22Rv1 (cell line): ENCODE measurements at regions not wholly inside any gene's neighbourhood (a gene's known extent, or its start where the extent isn't known, plus 50 kb on each side); places are given as distances from the start of the nearest gene placed in this dataset.

Source experiments
- H3K27ac ChIP-seq: fragments of 450-650 bp; 2 replicates; pipeline ENCODE4 v1.5.1; 2017
- ZFX ChIP-seq: fragments of 450-650 bp; IDR thresholded peaks from 2 replicates; pipeline ENCODE4 v1.6.1; 2017; ENCODE audit warnings: antibody characterized with exemption, borderline replicate concordance
- TF ChIP-seq, protein P1 (sequence below): fragments of 450-650 bp; IDR thresholded peaks from 2 replicates; pipeline ENCODE4 v1.5.1; 2017; ENCODE audit warnings: mild to moderate bottlenecking

DNA sequence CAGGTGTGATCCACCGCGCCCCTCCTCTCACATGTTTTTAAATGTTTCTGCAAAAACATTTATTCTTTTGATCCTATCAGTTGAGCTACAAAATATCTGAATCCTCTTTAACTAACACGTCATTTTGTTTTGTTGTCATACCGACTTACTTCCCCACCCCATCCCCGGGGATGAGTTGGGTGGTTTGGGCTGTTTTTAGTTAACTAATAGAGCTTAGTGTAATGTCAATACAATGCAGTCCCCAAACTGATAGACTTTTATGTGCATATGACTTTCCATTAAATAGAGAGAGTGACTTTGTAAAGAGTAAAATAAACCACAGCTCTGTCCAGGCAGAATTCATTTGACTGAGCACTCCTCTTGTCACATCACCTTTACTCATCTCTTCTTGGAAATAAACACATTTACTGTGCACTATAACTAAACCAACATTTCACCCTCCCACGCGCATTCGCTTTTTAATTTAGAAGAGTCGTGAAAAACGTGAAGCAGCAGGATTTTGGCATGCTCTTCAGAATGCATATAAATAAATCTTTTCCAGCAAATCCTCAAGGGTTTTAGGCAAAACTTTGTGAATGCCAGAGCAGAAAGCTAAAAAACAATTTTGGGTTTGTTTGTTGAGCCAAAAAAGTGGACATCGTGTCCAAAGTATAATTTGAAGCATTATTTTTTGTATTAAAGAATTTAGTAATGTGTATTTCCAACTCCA is 187.4 kb upstream of the MGMT start:
- no peak overlapping the region for H3K27ac ChIP-seq
- TF ChIP-seq, protein P1, sequence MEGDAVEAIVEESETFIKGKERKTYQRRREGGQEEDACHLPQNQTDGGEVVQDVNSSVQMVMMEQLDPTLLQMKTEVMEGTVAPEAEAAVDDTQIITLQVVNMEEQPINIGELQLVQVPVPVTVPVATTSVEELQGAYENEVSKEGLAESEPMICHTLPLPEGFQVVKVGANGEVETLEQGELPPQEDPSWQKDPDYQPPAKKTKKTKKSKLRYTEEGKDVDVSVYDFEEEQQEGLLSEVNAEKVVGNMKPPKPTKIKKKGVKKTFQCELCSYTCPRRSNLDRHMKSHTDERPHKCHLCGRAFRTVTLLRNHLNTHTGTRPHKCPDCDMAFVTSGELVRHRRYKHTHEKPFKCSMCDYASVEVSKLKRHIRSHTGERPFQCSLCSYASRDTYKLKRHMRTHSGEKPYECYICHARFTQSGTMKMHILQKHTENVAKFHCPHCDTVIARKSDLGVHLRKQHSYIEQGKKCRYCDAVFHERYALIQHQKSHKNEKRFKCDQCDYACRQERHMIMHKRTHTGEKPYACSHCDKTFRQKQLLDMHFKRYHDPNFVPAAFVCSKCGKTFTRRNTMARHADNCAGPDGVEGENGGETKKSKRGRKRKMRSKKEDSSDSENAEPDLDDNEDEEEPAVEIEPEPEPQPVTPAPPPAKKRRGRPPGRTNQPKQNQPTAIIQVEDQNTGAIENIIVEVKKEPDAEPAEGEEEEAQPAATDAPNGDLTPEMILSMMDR = no peak
- no peak for TF ChIP-seq ZFX

GRCh38 chr10:129280155-129280502 is 186.9 kb upstream of the MGMT start:
- H3K27ac ChIP-seq = no peak overlapping the region
- TF ChIP-seq, protein P1 = no peak
- no peak for TF ChIP-seq ZFX

DNA sequence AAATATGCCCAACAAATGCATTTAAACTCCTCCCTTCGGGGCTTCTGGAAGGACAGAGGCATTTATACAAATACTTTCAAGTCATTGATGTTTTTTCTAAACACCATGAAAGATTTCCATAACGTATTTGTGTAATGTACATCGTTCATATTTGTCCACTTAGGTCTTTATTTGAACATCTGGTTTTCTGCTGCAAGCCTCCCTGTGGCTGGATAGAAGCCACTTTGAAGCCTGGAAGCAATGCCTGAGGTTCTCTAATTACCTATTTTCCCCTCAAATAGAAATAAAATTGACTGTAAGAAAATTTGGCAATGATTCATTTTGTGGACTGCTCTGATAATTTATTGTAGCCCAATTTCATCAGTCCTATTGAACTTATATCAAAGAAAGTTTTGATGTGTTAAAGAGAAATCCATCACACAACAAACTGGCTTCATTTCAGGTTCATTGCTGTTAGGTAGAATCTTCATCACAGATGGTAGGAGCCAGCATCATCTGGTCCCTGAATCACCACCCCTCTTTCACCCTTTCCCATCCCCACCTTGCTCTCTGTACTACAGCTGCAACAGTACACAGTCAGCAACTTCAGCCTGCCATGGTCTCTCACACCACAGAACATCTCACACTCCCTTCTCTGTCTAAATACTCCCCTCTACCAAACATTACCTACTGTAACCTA is 186.0 kb upstream of the MGMT start:
- H3K27ac ChIP-seq = no peak overlapping the region
- TF ChIP-seq, protein P1 = no peak

DNA sequence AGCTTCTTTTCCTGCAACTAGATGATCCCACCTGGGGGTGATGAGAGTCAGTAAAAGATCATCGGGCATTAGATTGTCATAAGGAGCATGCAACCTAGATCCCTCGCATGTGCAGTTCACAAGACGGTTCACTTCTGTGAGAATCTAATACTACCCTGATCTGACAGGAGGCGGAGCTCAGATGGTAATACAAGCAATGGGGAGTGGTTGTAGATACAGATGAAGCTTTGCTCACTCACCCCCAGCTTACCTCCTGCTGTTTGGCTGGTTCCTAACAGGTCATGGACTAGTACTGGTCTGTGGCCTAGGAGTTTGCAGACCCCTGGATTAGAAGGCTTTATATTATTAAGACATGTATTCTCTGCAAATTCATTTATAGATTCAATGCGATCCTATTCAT is 181.6 kb upstream of the MGMT start:
- TF ChIP-seq, protein P1 = no peak
- no peak for TF ChIP-seq ZFX
- no peak overlapping the region for H3K27ac ChIP-seq

DNA sequence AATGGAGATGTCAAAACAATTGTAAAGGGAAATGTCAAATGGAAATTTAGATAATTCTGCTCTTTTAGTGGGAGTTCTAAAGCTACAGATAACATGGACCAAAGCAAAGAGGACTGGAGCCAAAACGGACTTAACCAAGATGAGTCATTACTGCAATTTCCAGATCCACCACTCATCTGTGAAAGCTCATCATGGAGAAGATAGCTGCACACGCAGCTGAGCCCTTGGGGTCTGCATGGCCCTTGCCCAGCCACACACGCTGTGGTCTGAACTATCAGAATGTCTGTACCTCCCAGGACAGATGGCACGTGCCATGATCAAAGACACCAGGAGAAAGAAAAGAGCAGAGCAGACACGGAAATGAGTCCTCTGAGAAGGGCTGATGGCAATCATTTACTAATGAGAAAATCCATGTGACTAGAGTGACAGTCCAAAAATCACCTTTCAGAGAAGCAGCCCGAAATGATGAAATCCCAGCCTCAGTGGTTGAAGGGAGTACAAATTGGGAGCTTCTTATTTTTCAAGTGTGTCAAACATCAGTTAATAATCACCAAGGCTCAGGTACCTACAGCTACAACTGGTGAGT is 177.9 kb upstream of the MGMT start:
- H3K27ac ChIP-seq = no peak overlapping the region
- TF ChIP-seq, protein P1 = no peak
- no peak for TF ChIP-seq ZFX

DNA sequence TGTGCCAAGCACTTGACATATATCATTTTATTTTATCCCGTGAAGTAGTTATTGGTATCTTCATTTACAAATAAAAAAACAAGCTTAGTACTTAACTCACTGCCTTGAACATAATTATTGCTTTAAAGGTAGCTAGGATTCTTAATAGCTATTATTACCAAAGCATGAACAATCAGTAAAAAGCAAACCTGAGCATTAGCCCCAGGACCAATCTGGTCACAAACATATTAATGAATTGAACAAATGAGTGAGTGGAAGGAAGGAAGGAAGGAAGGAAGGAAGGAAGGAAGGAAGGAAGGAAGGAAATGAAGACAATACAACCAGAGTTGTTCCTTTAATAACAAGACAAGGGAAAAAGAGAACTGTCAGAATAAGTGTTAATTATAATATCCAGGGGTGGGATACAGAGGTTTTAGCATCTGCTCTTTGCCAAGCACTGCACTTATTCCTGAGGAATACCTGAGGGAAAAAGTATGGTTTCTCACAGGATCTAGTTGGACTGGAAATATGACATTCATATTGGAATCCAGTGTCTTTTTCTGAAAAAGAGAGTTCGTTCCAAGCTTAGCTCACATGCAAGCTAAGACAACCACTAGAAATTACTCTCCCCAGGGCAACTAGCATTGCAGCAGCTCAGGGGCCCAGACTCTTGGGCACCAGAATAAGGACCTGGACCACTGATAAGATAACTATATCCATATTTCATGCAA is 172.9 kb upstream of the MGMT start:
- TF ChIP-seq ZFX = no peak
- TF ChIP-seq, protein P1 = no peak
- no peak overlapping the region for H3K27ac ChIP-seq
